GM18519 (cell line): ENCODE measurements at regions not wholly inside any gene's neighbourhood (a gene's known extent, or its start where the extent isn't known, plus 50 kb on each side); places are given as distances from the start of the nearest gene placed in this dataset.

Experiments
- ATAC-seq: cut with Tn5 transposase; IDR thresholded peaks from one replicate; pipeline ENCODE4 v1.9.1; 2021; ENCODE audit warnings: mild to moderate bottlenecking, moderate library complexity; ENCODE audit not compliant: unreplicated experiment, low FRiP score

DNA sequence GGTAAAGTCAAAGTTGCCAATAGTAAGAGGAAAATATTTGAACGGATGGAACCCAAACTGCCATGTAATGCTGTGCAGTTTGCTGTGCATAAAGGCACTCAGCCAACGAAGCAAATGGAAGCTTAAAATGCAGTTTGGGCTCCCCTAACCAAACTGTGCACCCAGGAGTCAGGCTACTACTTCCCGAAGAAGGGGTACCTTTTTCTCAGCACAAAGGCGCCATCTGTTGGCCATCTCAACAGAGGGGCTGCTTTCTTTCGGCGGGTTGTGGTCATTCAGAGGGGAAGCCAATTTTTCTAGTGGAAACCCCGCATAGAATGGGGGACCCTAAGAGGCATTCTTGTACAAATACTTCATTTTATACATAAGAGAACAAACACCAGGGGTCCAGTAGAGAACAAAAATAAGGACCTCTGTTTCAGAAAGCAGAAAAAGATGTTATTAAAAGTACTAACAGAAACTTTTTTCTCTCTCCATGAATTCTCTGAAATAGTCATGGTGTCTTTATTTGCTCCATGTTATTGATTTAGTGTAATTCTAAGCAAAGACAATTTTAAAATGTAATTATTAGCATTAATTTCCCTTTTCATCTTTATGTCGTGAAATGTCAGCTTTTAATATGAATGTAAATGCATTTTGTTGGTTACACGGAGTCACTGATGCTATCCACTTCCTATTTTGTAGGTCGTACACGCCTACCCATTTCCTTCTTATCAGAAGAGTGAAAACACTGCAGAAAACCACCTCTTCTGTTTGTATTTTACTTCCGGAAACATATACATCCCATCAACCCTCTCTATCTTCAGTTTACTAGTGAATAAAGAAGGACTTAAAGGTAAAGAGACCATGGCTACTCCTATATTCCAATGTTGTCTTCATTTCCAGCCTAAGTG is 453.3 kb downstream of the KCNJ2 start:
- ATAC-seq, result no peak

- ATAC-seq, result no peak
Measured at GRCh38 chr17:70624211-70624610, 454.9 kb downstream of the KCNJ2 start.

- no peak for ATAC-seq
Measured at GRCh38 chr17:70629902-70630301, 460.6 kb downstream of the KCNJ2 start.

DNA sequence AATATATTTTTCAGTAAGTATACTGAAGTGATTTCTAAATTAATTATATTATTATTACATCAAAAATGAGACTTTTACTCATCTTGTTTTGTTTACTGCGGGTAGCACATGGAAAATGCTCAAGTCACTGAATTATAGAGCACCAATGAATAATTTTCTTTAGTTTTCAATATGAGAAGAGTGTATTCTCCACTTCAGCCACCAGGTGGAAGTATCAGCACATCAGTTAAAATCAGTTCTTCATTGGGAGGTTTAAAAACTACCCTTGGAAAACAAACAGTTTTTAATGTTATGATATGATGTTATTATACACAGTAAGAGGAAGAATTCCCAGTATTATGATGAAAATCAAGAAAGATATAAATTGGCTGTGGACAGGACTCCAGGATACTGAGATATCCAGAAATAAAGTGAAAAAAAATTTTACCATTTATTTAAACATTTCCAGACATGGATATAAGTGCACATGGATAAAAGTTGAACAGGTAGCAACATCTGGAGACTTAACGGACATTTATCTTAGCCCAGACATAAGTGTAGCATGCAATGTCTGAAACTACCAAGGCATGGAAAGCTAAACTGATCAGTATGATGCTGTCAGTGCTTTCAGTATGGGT is 467.3 kb downstream of the KCNJ2 start:
- ATAC-seq, result no peak

GRCh38 chr17:70642059-70642458 is 472.7 kb downstream of the KCNJ2 start:
- no peak for ATAC-seq

DNA sequence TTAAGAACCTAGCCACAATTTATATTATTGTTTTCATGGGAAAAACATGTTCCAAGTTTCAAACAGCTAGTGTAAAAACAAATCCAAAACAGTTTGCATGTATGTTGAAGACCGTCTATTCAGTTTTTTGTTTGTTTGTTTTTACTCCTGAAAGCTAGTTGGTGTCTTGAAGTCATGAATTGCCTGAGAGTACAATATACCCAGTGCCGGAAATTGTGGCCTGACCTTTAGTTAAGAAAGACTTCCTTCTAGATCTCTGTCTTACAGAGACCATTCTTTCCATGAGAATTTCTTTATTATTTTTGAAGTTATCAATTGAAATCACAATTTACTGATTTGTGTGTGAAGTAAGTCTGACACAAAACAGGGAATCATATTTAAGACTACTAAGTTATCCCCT is 474.8 kb downstream of the KCNJ2 start:
- no peak for ATAC-seq

DNA sequence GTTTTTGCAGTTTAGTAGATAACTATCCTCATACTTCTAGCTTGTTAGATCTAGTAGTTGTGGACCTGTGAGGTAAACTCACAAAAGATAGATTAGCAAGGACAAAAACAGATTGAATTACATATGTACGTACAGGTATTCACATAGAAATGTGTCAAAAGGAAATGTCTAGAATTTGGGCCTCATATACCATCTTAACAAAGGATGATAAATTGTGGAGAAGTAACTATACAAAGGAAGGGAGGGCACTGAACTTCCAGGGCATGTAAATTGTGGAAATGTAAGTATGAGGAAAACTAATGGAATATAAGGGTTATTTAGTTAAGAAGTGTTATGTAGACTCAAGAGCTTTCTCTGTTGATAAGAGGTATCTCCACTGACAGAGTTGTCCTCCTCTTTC is 477.3 kb downstream of the KCNJ2 start:
- ATAC-seq, result no peak

DNA sequence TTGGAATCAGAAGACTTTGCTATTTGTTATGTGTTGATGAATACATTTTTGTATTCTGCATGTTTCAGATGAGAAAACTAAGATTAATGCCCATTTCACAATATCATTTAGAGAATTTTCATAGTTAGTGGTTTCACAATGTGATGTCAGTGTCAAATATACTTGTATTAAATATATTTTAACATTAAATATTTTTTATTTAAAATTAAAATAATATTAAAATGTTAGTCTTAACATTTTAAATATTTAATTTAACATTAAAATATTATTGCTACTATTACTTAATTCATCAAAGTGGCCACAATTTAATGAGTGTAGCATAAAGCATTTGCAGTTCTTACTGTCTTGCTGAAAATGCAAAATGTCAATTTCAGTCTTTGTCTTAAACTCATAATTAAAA is 478.8 kb downstream of the KCNJ2 start:
- ATAC-seq, result no peak

DNA sequence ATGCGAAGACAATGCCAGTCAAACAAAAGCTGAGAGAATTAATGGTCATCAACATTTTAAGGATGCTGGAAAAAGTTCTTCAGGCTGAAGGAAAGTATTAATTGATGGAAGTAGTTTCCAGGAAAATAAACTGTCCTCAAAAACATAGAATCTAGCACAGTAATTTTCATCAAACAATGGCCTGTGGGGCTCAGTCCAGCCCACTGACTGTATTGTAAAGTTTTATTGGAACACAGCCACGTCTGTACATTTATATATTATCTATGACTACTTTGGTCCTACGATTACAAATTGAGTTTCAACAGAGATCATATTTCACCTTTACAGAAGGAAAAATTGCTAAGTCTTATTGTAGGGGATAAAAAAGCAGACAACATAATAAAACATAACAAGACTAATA is 484.5 kb downstream of the KCNJ2 start:
- no peak for ATAC-seq

- no peak for ATAC-seq
Measured at GRCh38 chr17:70654706-70655105, 485.4 kb downstream of the KCNJ2 start.

DNA sequence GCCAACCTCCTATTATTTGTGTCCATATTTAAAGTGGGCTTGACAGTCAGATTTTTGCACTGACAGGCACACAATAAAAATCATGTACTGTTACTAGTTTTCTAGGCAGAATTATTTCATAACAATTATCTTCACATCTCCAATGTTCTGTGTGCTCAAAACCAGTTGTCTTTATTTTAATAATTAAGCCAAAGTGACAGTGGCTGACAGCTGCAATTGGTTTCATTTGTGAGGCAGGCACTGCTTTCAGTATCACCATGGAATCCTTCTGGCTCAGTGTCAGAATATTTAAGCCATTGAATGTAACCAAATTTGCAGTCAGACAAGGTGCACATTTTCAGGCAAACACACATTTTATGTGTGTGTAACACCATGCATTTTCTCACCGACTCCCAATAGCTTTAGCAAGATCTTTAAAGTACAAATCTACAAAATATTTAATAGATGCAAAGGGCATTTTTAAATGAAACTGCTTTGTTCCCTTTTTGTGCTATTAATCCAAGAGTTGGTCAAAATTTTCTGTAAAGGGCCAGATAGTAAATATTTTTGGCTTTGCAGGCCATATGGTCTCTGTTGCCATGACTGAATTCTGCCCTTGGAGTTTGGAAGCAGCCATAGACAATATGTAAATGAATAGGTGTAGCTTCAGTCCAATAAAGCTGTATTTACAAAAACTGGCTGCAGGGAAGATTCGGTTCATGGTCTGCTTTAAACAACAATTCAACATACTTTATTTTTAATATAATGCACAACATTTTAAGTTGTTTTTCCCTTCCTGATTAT is 486.0 kb downstream of the KCNJ2 start:
- no peak for ATAC-seq

DNA sequence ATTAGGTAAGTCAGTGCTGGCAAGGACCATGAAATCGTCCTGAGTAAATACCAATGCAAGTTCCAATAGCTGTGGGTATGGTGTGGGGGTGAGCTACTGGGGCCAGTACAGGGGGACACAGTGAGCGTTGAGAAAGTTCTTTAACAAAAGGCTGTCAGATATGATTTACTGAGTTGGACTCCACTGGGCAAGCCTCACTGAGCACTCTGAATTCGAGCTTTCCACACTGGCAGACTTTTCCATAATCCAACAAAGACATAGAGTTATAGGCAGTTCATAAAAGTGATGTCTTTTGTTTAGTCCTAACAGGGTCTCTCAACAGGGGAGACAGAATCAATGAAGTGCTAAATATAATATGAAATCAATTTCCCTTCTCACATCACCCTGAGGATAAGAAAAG is 489.0 kb downstream of the KCNJ2 start:
- no peak for ATAC-seq

DNA sequence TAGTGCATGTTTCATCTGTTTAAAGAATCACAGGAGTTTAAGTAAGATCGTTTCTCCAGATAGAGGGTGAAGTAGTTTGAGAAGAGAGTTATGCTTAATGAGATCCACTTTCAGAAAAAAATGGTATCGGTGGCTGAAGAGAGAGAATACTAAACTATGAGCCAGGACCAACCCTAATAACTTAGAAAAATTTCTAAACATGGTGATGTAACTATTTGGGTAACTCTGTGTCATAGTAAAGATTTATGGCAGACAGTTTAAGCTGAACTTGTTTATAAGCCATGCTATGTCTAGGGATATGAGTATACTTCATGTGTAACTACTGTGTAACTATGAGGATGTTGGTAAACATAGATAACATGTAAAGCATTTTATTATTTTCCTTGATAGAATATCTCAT is 489.5 kb downstream of the KCNJ2 start:
- ATAC-seq, result no peak

DNA sequence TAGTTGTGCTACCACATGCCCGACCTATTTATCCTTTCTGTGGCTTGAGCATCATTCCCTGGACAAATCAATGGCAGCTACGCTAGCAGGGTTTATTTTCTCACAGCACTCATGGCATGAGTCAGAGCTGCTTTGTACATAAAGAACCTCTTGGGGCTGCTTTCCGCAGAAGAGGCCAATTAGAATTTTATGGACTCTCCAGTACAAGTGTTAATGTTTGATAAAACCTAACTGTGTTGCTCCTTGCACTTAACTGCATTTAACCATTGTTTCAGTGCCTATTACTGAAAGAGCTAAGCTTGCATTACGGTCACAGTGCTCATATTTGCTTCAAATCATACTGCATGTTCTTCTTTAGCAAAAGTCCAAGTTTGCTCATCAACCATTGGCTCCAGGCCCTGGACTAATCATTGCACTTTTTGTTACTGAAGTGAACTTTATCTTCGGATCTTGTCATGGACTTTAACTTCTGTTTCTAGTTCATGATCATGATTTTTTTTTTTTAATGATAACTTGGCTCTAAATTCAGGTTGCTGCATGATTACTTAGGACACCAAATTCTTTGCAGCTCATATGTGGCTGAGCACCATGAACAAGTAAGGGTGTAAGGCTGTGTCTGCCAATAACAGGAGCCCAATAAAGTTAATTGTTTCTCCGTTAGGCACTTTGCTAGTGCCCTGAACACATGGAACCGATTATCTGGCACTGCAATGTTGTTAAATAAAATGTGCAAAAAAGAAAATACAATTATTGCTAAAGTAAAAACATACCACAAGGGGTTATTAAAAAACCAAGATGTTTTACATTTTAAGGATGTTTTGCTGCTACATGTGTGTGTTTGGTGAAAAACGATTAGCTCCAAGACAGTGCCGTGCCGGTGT is 492.2 kb downstream of the KCNJ2 start:
- ATAC-seq, result no peak

DNA sequence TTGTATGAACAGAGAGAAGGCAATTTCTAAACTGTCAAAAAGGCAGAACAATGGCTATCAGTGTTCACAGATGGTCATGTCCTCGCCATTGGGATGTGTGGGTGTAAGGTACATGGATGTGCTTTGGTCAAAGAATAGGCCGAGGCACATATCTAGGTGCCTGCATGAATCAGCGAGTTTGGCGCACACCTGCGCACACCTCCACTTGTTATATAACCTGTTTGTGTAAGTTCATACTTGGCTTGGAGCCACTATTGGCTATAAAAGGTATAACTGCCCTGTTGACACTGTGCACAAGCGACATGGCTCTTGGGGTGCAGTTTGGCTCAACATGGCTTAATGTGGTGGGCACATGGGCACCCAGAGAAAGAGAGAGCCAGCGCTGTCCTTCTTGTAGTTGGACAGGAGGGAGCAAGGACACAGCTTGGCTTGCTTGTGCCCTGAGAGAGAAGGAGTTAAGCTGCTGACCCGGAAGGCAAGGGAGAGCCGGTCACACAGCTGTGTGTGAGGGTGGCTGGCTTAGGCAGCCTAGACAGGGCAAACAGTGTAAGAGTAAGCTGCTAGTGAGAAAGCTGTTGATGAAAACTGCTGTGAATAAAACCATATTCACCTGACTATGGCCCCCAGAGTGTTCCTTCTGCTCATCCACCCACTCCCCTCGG is 499.1 kb downstream of the KCNJ2 start:
- no peak for ATAC-seq

GRCh38 chr17:70668938-70669778 is 499.8 kb downstream of the KCNJ2 start:
- no peak for ATAC-seq

DNA sequence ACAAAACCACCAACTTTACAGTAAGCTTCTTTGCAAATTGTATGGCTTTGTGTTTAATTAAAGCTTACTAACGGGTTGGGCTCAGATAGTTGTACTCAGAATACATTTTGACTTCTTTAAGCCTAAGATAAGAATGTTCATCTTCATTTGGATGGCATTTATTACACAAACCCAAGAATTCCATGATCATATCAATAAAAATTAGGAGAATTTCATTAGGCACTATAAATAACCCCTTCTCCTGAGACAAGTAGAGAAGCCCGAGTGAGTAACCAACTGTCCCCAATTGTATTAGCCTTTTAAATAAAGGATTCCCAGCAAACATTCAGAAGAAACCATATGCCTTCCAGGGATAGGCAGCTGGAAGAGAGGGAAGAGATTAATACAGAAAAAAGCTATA is 504.7 kb downstream of the KCNJ2 start:
- ATAC-seq, result no peak

- ATAC-seq, result no peak
Measured at GRCh38 chr17:70675070-70675590, 505.8 kb downstream of the KCNJ2 start.
